DMS 273 (cell line): ENCODE measurements at regions not wholly inside any gene's neighbourhood (a gene's known extent, or its start where the extent isn't known, plus 50 kb on each side); places are given as distances from the start of the nearest gene placed in this dataset.
A peak's percentile ranks its signal among the peaks of the same experiment; 100 is the strongest.

Experiments
- DNase-seq: peaks from one replicate; lab custom pipeline; 2025; ENCODE audit not compliant: unreplicated experiment; lab: John Stamatoyannopoulos, UW

GRCh38 chr2:105652014-105652796 lies 92.5 kb upstream of the NCK2 start:
- DNase-seq: no peak

GRCh38 chr2:105649534-105649933 lies 95.2 kb upstream of the NCK2 start:
- DNase-seq: no peak

GRCh38 chr2:105647731-105648130 lies 97.0 kb upstream of the NCK2 start:
- no peak for DNase-seq

- no peak for DNase-seq
These were observed 98.0 kb upstream of the NCK2 start for GRCh38 chr2:105646774-105647076.

GRCh38 chr2:105645938-105646773 lies 98.6 kb upstream of the NCK2 start:
- peak; percentile 31 for DNase-seq

- no peak for DNase-seq
These were observed 99.4 kb upstream of the NCK2 start for GRCh38 chr2:105645031-105645937.

- DNase-seq: peak; percentile 81
These were observed 100.3 kb upstream of the NCK2 start for GRCh38 chr2:105644174-105644980.

GRCh38 chr2:105643405-105644173 lies 101.1 kb upstream of the NCK2 start:
- peak; percentile 25 for DNase-seq

GRCh38 chr2:105641389-105641811 lies 103.3 kb upstream of the NCK2 start:
- DNase-seq: peak; percentile 90

GRCh38 chr2:105640246-105640645 lies 104.5 kb upstream of the NCK2 start:
- peak; percentile 46 for DNase-seq

GRCh38 chr2:105636109-105636740 lies 108.5 kb upstream of the NCK2 start:
- DNase-seq: no peak

GRCh38 chr2:105635564-105635963 lies 109.1 kb upstream of the NCK2 start:
- peak; percentile 19 for DNase-seq

- DNase-seq: no peak
These were observed 110.5 kb upstream of the NCK2 start for GRCh38 chr2:105634198-105634597.

- no peak for DNase-seq
These were observed 112.8 kb upstream of the NCK2 start for GRCh38 chr2:105631922-105632321.

- DNase-seq: no peak
These were observed 113.7 kb upstream of the NCK2 start for GRCh38 chr2:105631011-105631410.

GRCh38 chr2:105629634-105630033 lies 115.1 kb upstream of the NCK2 start:
- no peak for DNase-seq

GRCh38 chr2:105627534-105627933 lies 117.2 kb upstream of the NCK2 start:
- no peak for DNase-seq

- no peak for DNase-seq
These were observed 117.8 kb upstream of the NCK2 start for GRCh38 chr2:105626966-105627340.

- no peak for DNase-seq
These were observed 118.3 kb upstream of the NCK2 start for GRCh38 chr2:105626212-105626965.
